Neural progenitor cell (in vitro differentiated cells): ENCODE measurements at regions not wholly inside any gene's neighbourhood (a gene's known extent, or its start where the extent isn't known, plus 50 kb on each side); places are given as distances from the start of the nearest gene placed in this dataset.
"Not testable (repeated sequence)": the region's sequence is repeated elsewhere in the genome, so short reads cannot be mapped to it uniquely, and the experiment has no call there.

Experiments
- DNase-seq: peaks from one replicate; pipeline ENCODE4 v3.0.0-alpha.2; 2016; ENCODE audit warnings: low spot score
- H2AFZ ChIP-seq: fragments of 200-600 bp; sonication (generic); replicated peaks from 2 replicates; pipeline ENCODE4 v1.6.1; 2016; ENCODE audit warnings: antibody characterized with exemption
- H3F3A ChIP-seq: fragments of 200-600 bp; sonication (generic); 2 replicates; pipeline ENCODE4 v1.6.1; 2016; ENCODE audit warnings: antibody characterized with exemption, low read depth
- H3K27ac ChIP-seq: fragments of 200-600 bp; sonication (generic); 2 replicates; pipeline ENCODE4 v1.5.1; 2016; ENCODE audit warnings: mild to moderate bottlenecking
- H3K27me3 ChIP-seq: fragments of 200-600 bp; sonication (generic); 2 replicates; pipeline ENCODE4 v1.6.1; 2016; ENCODE audit warnings: mild to moderate bottlenecking, moderate library complexity
- H3K36me3 ChIP-seq: fragments of 200-600 bp; sonication (generic); 2 replicates; pipeline ENCODE4 v1.5.1; 2016
- H3K4me1 ChIP-seq: fragments of 200-600 bp; sonication (generic); 2 replicates; pipeline ENCODE4 v1.6.1; 2016; ENCODE audit warnings: mixed run types
- H3K4me2 ChIP-seq: fragments of 200-600 bp; sonication (generic); 2 replicates; pipeline ENCODE4 v1.6.1; 2016
- H3K4me3 ChIP-seq: fragments of 200-600 bp; sonication (generic); 2 replicates; pipeline ENCODE4 v1.5.1; 2016
- H3K79me2 ChIP-seq: fragments of 200-600 bp; sonication (generic); 2 replicates; pipeline ENCODE4 v1.6.1; 2016; ENCODE audit warnings: low read depth
- H3K9ac ChIP-seq: fragments of 200-600 bp; sonication (generic); 2 replicates; pipeline ENCODE4 v1.6.1; 2016
- H3K9me3 ChIP-seq: fragments of 200-600 bp; sonication (generic); 2 replicates; pipeline ENCODE4 v1.5.1; 2016; ENCODE audit warnings: low read depth
- H4K20me1 ChIP-seq: fragments of 200-600 bp; sonication (generic); 2 replicates; pipeline ENCODE4 v1.6.1; 2016; ENCODE audit warnings: low read depth
- H3K27ac Mint-ChIP-seq: 3 replicates; pipeline ENCODE4 v1.8.0; 2021; ENCODE audit warnings: mixed read lengths
- H3K27me3 Mint-ChIP-seq: 2 replicates; pipeline ENCODE4 v1.8.0; 2022; ENCODE audit warnings: low read depth, mild to moderate bottlenecking, inconsistent platforms, moderate library complexity, mixed read lengths; ENCODE audit not compliant: insufficient read depth
- H3K36me3 Mint-ChIP-seq: 3 replicates; pipeline ENCODE4 v1.8.0; 2021; ENCODE audit warnings: mixed read lengths
- H3K4me1 Mint-ChIP-seq: 3 replicates; pipeline ENCODE4 v1.8.0; 2021; ENCODE audit warnings: mixed read lengths
- H3K4me3 Mint-ChIP-seq: 3 replicates; pipeline ENCODE4 v1.8.0; 2021; ENCODE audit warnings: mild to moderate bottlenecking, moderate library complexity, mixed read lengths
- H3K9me3 Mint-ChIP-seq: 3 replicates; pipeline ENCODE4 v1.8.0; 2020; ENCODE audit warnings: mixed read lengths
- EZH2 ChIP-seq: fragments of 200-600 bp; sonication (generic); IDR thresholded peaks from 2 replicates; pipeline ENCODE4 v1.6.1; 2017; ENCODE audit warnings: antibody characterized with exemption, mild to moderate bottlenecking, moderate library complexity
- EZH2phosphoT487 ChIP-seq: fragments of 200-600 bp; sonication (generic); IDR thresholded peaks from 2 replicates; pipeline ENCODE4 v1.6.1; 2017; ENCODE audit warnings: antibody characterized with exemption
- TF ChIP-seq, protein P1 (sequence below): fragments of 200-600 bp; sonication (generic); IDR thresholded peaks from 2 replicates; pipeline ENCODE4 v1.5.1; 2017; ENCODE audit warnings: antibody characterized with exemption, mild to moderate bottlenecking

- H3K4me3 ChIP-seq, result no peak overlapping the region
- no peak overlapping the region for H3K27ac ChIP-seq
- no peaks in the 10 kb centered on the region for H3K27me3 ChIP-seq
- no peaks in the 10 kb centered on the region for H3K4me1 Mint-ChIP-seq
- H3K27me3 Mint-ChIP-seq, result no peaks in the 10 kb centered on the region
- H3K4me1 ChIP-seq, result no peaks in the 10 kb centered on the region
- no peak overlapping the region for H3K4me3 Mint-ChIP-seq
- peaks cover 3% of the 10 kb centered on the region for H3K9me3 Mint-ChIP-seq
- no peak overlapping the region for H2AFZ ChIP-seq
- TF ChIP-seq, protein P1, sequence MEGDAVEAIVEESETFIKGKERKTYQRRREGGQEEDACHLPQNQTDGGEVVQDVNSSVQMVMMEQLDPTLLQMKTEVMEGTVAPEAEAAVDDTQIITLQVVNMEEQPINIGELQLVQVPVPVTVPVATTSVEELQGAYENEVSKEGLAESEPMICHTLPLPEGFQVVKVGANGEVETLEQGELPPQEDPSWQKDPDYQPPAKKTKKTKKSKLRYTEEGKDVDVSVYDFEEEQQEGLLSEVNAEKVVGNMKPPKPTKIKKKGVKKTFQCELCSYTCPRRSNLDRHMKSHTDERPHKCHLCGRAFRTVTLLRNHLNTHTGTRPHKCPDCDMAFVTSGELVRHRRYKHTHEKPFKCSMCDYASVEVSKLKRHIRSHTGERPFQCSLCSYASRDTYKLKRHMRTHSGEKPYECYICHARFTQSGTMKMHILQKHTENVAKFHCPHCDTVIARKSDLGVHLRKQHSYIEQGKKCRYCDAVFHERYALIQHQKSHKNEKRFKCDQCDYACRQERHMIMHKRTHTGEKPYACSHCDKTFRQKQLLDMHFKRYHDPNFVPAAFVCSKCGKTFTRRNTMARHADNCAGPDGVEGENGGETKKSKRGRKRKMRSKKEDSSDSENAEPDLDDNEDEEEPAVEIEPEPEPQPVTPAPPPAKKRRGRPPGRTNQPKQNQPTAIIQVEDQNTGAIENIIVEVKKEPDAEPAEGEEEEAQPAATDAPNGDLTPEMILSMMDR, result no peak
- TF ChIP-seq EZH2 (no peak), EZH2phosphoT487 (no peak)
- no peak overlapping the region for H3K9ac ChIP-seq
- no peak overlapping the region for H3K4me2 ChIP-seq
- H3K36me3 ChIP-seq, result no peaks in the 10 kb centered on the region
- H3K36me3 Mint-ChIP-seq, result no peaks in the 10 kb centered on the region
- no peaks in the 10 kb centered on the region for H4K20me1 ChIP-seq
- H3K9me3 ChIP-seq, result peaks cover 4% of the 10 kb centered on the region
- DNase-seq, result no peak
- no peaks in the 10 kb centered on the region for H3F3A ChIP-seq
- H3K79me2 ChIP-seq, result no peaks in the 10 kb centered on the region
- no peak overlapping the region for H3K27ac Mint-ChIP-seq
Measured at GRCh38 chr4:57740625-57741190, 630.5 kb upstream of the IGFBP7 start.

- H3K9ac ChIP-seq, result no peak overlapping the region
- H3K4me1 ChIP-seq, result no peaks in the 10 kb centered on the region
- H3K4me3 ChIP-seq, result no peak overlapping the region
- no peak overlapping the region for H3K27ac Mint-ChIP-seq
- H4K20me1 ChIP-seq, result no peaks in the 10 kb centered on the region
- H3K27ac ChIP-seq, result no peak overlapping the region
- no peak overlapping the region for H3K4me3 Mint-ChIP-seq
- H3K4me1 Mint-ChIP-seq, result no peaks in the 10 kb centered on the region
- H3K27me3 ChIP-seq, result no peaks in the 10 kb centered on the region
- H3K36me3 ChIP-seq, result no peaks in the 10 kb centered on the region
- H3K4me2 ChIP-seq, result no peak overlapping the region
- no peaks in the 10 kb centered on the region for H3K27me3 Mint-ChIP-seq
- no peaks in the 10 kb centered on the region for H3F3A ChIP-seq
- TF ChIP-seq, protein P1, result no peak
- TF ChIP-seq EZH2 (no peak), EZH2phosphoT487 (no peak)
- H3K36me3 Mint-ChIP-seq, result no peaks in the 10 kb centered on the region
- no peak for DNase-seq
- H3K9me3 Mint-ChIP-seq, result no peaks in the 10 kb centered on the region
- no peak overlapping the region for H2AFZ ChIP-seq
- no peaks in the 10 kb centered on the region for H3K79me2 ChIP-seq
- no peaks in the 10 kb centered on the region for H3K9me3 ChIP-seq
Measured at GRCh38 chr4:57736781-57737180, 626.6 kb upstream of the IGFBP7 start.

DNA sequence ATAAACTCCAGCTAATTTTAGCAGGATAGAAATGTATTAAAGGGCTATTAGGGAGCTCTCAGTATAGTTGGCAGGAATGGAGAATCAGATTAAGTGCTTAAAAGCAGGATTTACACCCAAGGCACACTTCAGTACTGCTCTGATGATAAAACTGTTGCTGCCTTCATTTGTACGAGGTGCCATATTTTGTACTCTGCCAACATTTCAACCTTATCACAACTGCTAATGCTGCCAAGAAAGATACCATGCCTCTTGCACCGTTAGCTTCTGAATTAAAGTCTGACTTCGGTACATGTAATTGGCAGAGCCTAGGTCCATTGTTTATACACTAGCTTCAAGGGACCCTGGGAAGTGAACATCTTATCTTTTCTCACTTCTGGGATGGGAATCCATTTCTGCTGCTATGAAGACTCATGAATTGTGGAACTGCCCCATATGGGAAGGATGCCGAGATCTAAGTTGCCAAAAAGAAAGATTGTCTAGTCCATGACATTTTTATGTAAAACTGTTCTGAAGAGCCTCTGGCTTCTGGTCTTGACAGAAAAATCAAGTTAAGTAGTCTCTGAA, 624.0 kb upstream of the IGFBP7 start:
- H3K27ac Mint-ChIP-seq, result no peak overlapping the region
- TF ChIP-seq EZH2 (no peak), EZH2phosphoT487 (no peak)
- TF ChIP-seq, protein P1, result no peak

GRCh38 chr4:57729775-57730570, 619.8 kb upstream of the IGFBP7 start:
- H3K79me2 ChIP-seq, H3K36me3 ChIP-seq, H3K36me3 Mint-ChIP-seq, H4K20me1 ChIP-seq, H3K4me2 ChIP-seq, H3K4me1 ChIP-seq, H3K27ac Mint-ChIP-seq, H3K27ac ChIP-seq, DNase-seq, H3K4me3 Mint-ChIP-seq, H3K27me3 ChIP-seq, H3F3A ChIP-seq, H3K9me3 ChIP-seq, H3K4me3 ChIP-seq, H2AFZ ChIP-seq, H3K9ac ChIP-seq, H3K9me3 Mint-ChIP-seq, H3K4me1 Mint-ChIP-seq, H3K27me3 Mint-ChIP-seq: not testable (repeated sequence)

More for the DNA sequence above, 624.0 kb upstream of the IGFBP7 start:
- no peaks in the 10 kb centered on the region for H3K9me3 Mint-ChIP-seq
- no peaks in the 10 kb centered on the region for H3K36me3 ChIP-seq
- no peaks in the 10 kb centered on the region for H3K79me2 ChIP-seq
- H3K9ac ChIP-seq, result no peak overlapping the region
- no peak overlapping the region for H2AFZ ChIP-seq
- H3F3A ChIP-seq, result no peaks in the 10 kb centered on the region
- no peak for DNase-seq
- no peak overlapping the region for H3K4me3 Mint-ChIP-seq
- no peaks in the 10 kb centered on the region for H3K4me1 Mint-ChIP-seq
- H3K36me3 Mint-ChIP-seq, result no peaks in the 10 kb centered on the region
- H3K27me3 ChIP-seq, result no peaks in the 10 kb centered on the region
- no peak overlapping the region for H3K27ac ChIP-seq
- no peaks in the 10 kb centered on the region for H3K9me3 ChIP-seq
- no peaks in the 10 kb centered on the region for H4K20me1 ChIP-seq
- no peaks in the 10 kb centered on the region for H3K27me3 Mint-ChIP-seq
- no peak overlapping the region for H3K4me3 ChIP-seq
- no peaks in the 10 kb centered on the region for H3K4me1 ChIP-seq
- H3K4me2 ChIP-seq, result no peak overlapping the region
